HCT116 (cell line): ENCODE measurements at regions not wholly inside any gene's neighbourhood (a gene's known extent, or its start where the extent isn't known, plus 50 kb on each side); places are given as distances from the start of the nearest gene placed in this dataset.

Experiments used
- ATF3 ChIP-seq: IDR thresholded peaks from 2 replicates; pipeline ENCODE4 v1.6.1; 2012
- CEBPB ChIP-seq: IDR thresholded peaks from 2 replicates; pipeline ENCODE4 v1.6.1; 2012; ENCODE audit warnings: low read depth
- CTCF ChIP-seq, 3 experiments: fragments of 200-600 bp in 1 of 3; sonication (generic) in 1 of 3; IDR thresholded peaks in 2 of 3; conservative IDR thresholded peaks in 1 of 3; 2 replicates each; pipeline ENCODE4 v1.5.1; 2012 to 2017; ENCODE audit warnings: low read depth in 2 of 3, low read length in 2 of 3, antibody characterized with exemption in 1 of 3, borderline replicate concordance in 1 of 3, control low read depth in 1 of 3, mild to moderate bottlenecking in 1 of 3, mixed read lengths in 1 of 3, mixed run types in 1 of 3, moderate library complexity in 1 of 3; ENCODE audit not compliant: insufficient read depth in 1 of 3
- EZH2 ChIP-seq: fragments of 200-600 bp; sonication (generic); IDR thresholded peaks from 2 replicates; pipeline ENCODE4 v1.6.1; 2017; ENCODE audit warnings: antibody characterized with exemption, mixed run types
- EZH2phosphoT487 ChIP-seq: fragments of 200-600 bp; IDR thresholded peaks from 2 replicates; pipeline ENCODE4 v1.6.1; 2018; ENCODE audit warnings: antibody characterized with exemption, borderline replicate concordance
- MAX ChIP-seq: IDR thresholded peaks from 2 replicates; pipeline ENCODE4 v1.6.1; 2012
- POLR2A ChIP-seq: IDR thresholded peaks from 2 replicates; pipeline ENCODE4 v1.7.0; 2011; ENCODE audit warnings: borderline replicate concordance; ENCODE audit not compliant: insufficient read depth, insufficient read length; ENCODE audit errors: extremely low read depth
- YY1 ChIP-seq: IDR thresholded peaks from 2 replicates; pipeline ENCODE4 v1.6.1; 2011; ENCODE audit warnings: low read length, low read depth, moderate library complexity, mild to moderate bottlenecking; ENCODE audit not compliant: insufficient replicate concordance; ENCODE audit errors: extremely low read depth

- TF ChIP-seq ATF3 (no peak), CTCF (IDR thresholded peaks at IDR 0.05 in 2 of 3, conservative IDR thresholded peaks at IDR 0.05 in 1 of 3; ENCODE audit: borderline replicate concordance in 1 of 3, insufficient read depth in 1 of 3, low read depth in 2 of 3, low read length in 2 of 3) (no peak), MAX (no peak), EZH2phosphoT487 (no peak), POLR2A (no peak), YY1 (no peak), EZH2 (no peak), CEBPB (no peak)
Measured at GRCh38 chr5:168072665-168073064, 218.8 kb upstream of the WWC1 start.
